Fibroblast of mammary gland (primary cell): ENCODE measurements at regions not wholly inside any gene's neighbourhood (a gene's known extent, or its start where the extent isn't known, plus 50 kb on each side); places are given as distances from the start of the nearest gene placed in this dataset.

Experiments
- DNase-seq: peaks from one replicate; pipeline ENCODE4 v3.0.0-alpha.2; 2010; ENCODE audit warnings: low read depth
- H3K4me3 ChIP-seq: 2 replicates; pipeline ENCODE4 v1.5.1; 2011; ENCODE audit warnings: low read depth, mild to moderate bottlenecking, low read length, moderate library complexity; ENCODE audit not compliant: control insufficient read depth
- TF ChIP-seq, protein P1 (sequence below): conservative IDR thresholded peaks from 2 replicates; pipeline ENCODE4 v1.5.1; 2011; ENCODE audit warnings: low read depth, low read length, inconsistent platforms; ENCODE audit not compliant: control insufficient read depth, insufficient read depth

DNA sequence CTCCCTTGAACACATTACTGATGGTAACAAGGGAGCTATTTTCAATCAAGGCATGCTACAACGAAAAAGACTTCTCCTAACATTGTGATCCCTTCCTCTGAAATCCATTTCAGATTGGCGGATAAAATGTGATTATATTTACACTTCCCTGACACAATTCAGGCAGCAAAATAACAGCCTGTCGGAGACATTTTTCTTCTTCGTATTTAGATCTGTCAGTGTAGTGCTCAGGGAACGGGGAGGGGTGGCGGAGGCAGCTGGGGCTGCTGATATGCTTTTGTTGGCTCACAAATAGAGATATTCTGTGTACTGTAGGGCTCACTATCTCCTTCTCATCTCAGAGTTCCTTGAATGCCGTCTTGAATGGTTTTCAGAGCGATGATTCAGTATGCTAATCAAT lies 1261.7 kb upstream of the AUTS2 start:
- H3K4me3 ChIP-seq, result no peak overlapping the region
- no peak for DNase-seq
- TF ChIP-seq, protein P1, sequence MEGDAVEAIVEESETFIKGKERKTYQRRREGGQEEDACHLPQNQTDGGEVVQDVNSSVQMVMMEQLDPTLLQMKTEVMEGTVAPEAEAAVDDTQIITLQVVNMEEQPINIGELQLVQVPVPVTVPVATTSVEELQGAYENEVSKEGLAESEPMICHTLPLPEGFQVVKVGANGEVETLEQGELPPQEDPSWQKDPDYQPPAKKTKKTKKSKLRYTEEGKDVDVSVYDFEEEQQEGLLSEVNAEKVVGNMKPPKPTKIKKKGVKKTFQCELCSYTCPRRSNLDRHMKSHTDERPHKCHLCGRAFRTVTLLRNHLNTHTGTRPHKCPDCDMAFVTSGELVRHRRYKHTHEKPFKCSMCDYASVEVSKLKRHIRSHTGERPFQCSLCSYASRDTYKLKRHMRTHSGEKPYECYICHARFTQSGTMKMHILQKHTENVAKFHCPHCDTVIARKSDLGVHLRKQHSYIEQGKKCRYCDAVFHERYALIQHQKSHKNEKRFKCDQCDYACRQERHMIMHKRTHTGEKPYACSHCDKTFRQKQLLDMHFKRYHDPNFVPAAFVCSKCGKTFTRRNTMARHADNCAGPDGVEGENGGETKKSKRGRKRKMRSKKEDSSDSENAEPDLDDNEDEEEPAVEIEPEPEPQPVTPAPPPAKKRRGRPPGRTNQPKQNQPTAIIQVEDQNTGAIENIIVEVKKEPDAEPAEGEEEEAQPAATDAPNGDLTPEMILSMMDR, result no peak

DNA sequence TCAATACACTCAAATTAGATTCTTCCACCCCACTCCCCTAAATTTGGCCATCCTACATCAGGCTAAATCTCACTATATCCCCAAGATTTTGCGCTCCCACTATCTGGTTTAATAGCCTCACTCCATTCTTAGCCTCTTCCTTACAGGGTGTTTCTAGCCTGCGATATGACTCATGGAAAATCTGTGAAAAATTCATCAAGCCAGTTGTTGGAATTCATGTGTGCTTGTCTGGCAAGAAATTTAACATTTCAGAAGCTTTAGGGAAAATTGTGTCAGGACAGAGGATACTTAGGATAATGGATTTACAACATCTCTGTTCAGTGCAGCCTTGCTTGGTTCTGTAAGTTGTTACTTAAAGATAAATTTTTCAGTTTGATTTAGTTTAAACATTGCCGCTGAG lies 1249.9 kb upstream of the AUTS2 start:
- TF ChIP-seq, protein P1, result no peak
- no peak for DNase-seq
- no peak overlapping the region for H3K4me3 ChIP-seq

DNA sequence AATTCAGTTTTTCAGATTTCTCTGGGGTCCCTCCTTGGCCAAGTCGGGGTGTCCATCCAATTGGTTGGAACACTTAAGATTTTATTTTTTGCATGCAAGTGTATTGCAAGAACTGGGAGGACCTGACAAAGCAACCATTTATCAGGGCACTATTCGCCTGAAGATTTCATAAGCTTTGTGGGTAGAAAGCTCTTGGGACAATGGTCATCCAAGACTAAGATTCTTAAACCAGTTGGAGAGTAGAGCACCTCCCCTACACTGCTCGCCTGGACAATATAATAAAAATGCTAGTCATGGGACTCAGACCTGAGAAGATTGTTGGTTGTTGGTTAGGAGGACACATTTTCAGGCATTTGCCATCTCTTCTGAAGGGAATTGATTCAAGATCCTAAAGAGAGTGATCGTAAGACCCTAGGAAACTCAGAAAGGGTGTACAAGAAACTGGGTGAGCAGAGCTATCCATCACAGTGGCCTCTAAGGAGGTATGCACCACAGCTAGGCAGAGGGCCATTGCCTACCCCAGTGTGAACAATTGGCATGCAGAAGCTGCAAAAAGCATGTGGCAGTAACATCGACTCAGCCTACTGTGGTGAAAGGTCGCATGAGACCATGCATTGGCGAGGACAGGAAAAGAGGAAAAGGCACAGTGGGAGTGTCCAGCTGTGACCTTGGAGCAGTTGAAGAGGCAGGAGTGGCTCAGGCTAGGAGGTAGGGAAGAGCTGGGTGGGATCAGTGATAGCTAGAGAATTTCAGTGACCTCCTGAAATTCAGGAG lies 1235.3 kb upstream of the AUTS2 start:
- TF ChIP-seq, protein P1, result no peak
- H3K4me3 ChIP-seq, result no peak overlapping the region

DNA sequence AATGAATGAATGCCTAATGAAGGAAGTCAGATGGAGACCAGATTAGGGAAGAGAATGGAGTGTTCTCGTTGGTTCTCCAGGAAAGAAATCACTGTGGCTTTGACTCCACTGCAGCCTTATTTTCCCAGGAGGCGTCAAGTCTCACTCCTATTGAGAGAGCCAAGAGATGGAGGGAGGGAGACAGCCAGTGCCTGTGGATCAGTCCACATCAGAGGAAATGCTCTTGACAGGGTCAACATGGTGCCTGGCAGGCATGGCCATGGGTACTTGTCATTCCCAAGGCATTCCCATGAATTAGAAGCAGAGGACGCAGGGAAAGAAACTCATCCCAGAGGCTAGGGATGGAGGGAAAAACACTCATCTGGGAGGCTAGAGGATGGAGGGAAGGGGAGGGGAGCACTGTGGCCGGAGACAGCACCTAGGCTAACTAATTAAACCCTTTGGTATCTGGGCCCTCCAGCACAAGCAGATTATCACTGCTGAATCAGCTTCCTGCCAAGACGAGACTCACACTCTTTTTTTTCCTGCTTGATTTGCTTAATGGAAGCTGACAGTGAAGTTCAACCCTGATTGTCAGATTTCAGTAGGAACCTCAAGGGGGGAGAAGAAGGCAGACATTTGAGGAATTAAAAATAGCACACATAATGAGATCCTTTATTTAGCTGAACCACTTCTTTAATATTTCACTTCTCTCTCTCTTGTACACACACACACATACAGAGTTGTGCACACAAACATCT lies 1233.2 kb upstream of the AUTS2 start:
- no peak for DNase-seq
- no peak overlapping the region for H3K4me3 ChIP-seq
- TF ChIP-seq, protein P1, result no peak

More for the DNA sequence above, 1235.3 kb upstream of the AUTS2 start:
- DNase-seq, result no peak

DNA sequence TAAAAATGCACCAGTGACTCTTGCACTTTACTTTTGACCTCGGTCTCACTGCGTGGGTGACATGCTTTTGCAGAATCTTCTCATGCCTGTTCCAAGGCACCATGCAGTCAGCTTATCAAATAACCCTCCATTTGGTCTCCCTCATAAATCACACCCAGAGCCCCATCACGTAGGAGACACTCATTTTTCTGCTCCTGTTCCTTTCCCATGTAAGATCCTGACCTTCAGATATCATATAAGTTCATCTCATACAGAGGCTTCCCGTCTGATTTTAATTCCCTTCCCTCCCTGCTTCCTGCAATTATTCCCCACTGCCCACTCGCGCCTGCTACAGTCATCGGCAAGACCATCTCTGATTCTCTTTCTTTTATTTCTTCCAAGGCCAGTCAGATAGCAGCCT lies 1226.3 kb upstream of the AUTS2 start:
- TF ChIP-seq, protein P1, result no peak
- no peak overlapping the region for H3K4me3 ChIP-seq
- DNase-seq, result no peak

DNA sequence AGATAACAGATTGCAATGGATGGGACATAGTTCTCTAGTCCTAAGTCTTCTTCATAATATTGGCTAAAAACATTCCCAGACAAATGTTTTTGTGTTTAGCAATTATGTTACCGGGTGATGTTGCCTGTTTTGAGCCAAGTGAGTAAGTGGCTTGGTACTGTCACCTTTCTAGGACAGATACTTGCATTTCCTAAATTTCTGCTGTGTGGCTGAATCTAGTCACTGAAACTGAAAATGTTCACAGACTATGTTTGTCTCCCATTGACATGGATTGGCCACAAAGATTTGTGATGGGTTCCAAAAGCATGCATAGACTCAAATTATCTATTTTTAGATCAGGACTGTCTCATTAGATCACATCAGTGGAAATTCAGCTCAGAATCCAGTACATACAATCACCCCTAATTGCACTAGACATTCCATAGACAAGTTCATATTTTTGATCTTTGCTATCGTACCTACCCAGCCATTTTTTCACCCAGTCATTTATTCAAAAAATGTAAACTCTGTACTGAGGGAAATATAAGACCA lies 1222.1 kb upstream of the AUTS2 start:
- DNase-seq, result no peak
- TF ChIP-seq, protein P1, result no peak
- no peak overlapping the region for H3K4me3 ChIP-seq
